ENCODE measurements at regions not wholly inside any gene's neighbourhood (a gene's known extent, or its start where the extent isn't known, plus 50 kb on each side); places are given as distances from the start of the nearest gene placed in this dataset.

DNA sequence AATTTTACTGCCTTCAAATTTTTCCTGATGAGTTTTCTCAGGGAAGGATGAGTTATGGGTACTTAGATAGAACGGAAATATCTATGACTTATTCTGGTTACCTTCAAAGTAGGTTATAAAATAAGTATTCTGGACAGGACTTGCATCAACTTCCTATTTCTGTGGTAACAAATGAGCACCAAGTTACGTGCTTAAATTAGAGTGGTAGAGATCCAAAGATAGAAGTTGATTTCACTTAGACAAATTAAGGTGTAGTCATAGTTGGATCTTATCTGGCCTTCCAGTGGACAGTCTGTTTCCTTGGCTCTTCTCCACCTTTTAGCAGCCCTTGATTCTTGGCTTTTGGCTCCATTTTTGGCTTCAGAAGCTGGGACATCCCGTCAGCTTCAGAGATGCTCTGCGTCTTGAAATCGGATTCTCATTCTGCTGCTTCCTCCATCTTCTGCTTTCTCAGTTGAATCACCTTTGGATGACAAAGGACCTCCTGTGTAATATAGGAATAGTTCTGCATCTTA is 109.9 kb downstream of the ZNF518B start:
- no peak for TF ChIP-seq POLR2AphosphoS5 (IDR thresholded peaks at IDR 0.05)
- TF ChIP-seq, protein P1, sequence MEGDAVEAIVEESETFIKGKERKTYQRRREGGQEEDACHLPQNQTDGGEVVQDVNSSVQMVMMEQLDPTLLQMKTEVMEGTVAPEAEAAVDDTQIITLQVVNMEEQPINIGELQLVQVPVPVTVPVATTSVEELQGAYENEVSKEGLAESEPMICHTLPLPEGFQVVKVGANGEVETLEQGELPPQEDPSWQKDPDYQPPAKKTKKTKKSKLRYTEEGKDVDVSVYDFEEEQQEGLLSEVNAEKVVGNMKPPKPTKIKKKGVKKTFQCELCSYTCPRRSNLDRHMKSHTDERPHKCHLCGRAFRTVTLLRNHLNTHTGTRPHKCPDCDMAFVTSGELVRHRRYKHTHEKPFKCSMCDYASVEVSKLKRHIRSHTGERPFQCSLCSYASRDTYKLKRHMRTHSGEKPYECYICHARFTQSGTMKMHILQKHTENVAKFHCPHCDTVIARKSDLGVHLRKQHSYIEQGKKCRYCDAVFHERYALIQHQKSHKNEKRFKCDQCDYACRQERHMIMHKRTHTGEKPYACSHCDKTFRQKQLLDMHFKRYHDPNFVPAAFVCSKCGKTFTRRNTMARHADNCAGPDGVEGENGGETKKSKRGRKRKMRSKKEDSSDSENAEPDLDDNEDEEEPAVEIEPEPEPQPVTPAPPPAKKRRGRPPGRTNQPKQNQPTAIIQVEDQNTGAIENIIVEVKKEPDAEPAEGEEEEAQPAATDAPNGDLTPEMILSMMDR (IDR thresholded peaks at IDR 0.05), result no peak

All from prostate gland (tissue), 2 donors.